ENCODE measurements at regions not wholly inside any gene's neighbourhood (a gene's known extent, or its start where the extent isn't known, plus 50 kb on each side); places are given as distances from the start of the nearest gene placed in this dataset.

GRCh38 chr11:110774138-110775014 is 62.1 kb upstream of the ARHGAP20 start:
- H3K27me3 ChIP-seq (ENCODE audit: control insufficient read depth in 1 of 2, insufficient read depth in 2 of 2, low read length in 2 of 2), result no peaks in the 10 kb centered on the region
- no peaks in the 10 kb centered on the region for H3K9me3 ChIP-seq (ENCODE audit: control insufficient read depth in 1 of 2, low read length in 2 of 2)
- H3K27ac ChIP-seq (ENCODE audit: low read depth, low read length), result no peak overlapping the region
- H3K9ac ChIP-seq (ENCODE audit: low read depth in 1 of 2, low read length in 2 of 2), result no peak overlapping the region
- no peaks in the 10 kb centered on the region for H3K36me3 ChIP-seq (ENCODE audit: control insufficient read depth in 1 of 2, insufficient read depth in 2 of 2, low read length in 2 of 2)
- H3K4me1 ChIP-seq (ENCODE audit: control insufficient read depth in 1 of 2, insufficient read depth in 2 of 2, low read length in 2 of 2), result no peaks in the 10 kb centered on the region
- no peak overlapping the region for H3K4me3 ChIP-seq (ENCODE audit: low read depth in 1 of 2, low read length in 2 of 2)

- Histone ChIP-seq H3K27me3 (ENCODE audit: control insufficient read depth in 1 of 2, insufficient read depth in 2 of 2, low read length in 2 of 2) (no peaks in the 10 kb centered on the region), H3K9me3 (ENCODE audit: control insufficient read depth in 1 of 2, low read length in 2 of 2) (no peaks in the 10 kb centered on the region), H3K36me3 (ENCODE audit: control insufficient read depth in 1 of 2, insufficient read depth in 2 of 2, low read length in 2 of 2) (no peaks in the 10 kb centered on the region), H3K27ac (ENCODE audit: low read depth, low read length) (no peak overlapping the region), H3K9ac (ENCODE audit: low read depth in 1 of 2, low read length in 2 of 2) (no peak overlapping the region), H3K4me3 (ENCODE audit: low read depth in 1 of 2, low read length in 2 of 2) (no peak overlapping the region), H3K4me1 (ENCODE audit: control insufficient read depth in 1 of 2, insufficient read depth in 2 of 2, low read length in 2 of 2) (no peaks in the 10 kb centered on the region)
Measured at GRCh38 chr11:110773442-110773841, 61.2 kb upstream of the ARHGAP20 start.

GRCh38 chr11:110772863-110773262 is 60.6 kb upstream of the ARHGAP20 start:
- no peaks in the 10 kb centered on the region for H3K4me1 ChIP-seq (ENCODE audit: control insufficient read depth in 1 of 2, insufficient read depth in 2 of 2, low read length in 2 of 2)
- no peak overlapping the region for H3K27ac ChIP-seq (ENCODE audit: low read depth, low read length)
- H3K9ac ChIP-seq (ENCODE audit: low read depth in 1 of 2, low read length in 2 of 2), result no peak overlapping the region
- no peak overlapping the region for H3K4me3 ChIP-seq (ENCODE audit: low read depth in 1 of 2, low read length in 2 of 2)
- H3K27me3 ChIP-seq (ENCODE audit: control insufficient read depth in 1 of 2, insufficient read depth in 2 of 2, low read length in 2 of 2), result no peaks in the 10 kb centered on the region
- H3K9me3 ChIP-seq (ENCODE audit: control insufficient read depth in 1 of 2, low read length in 2 of 2), result no peaks in the 10 kb centered on the region
- no peaks in the 10 kb centered on the region for H3K36me3 ChIP-seq (ENCODE audit: control insufficient read depth in 1 of 2, insufficient read depth in 2 of 2, low read length in 2 of 2)

DNA sequence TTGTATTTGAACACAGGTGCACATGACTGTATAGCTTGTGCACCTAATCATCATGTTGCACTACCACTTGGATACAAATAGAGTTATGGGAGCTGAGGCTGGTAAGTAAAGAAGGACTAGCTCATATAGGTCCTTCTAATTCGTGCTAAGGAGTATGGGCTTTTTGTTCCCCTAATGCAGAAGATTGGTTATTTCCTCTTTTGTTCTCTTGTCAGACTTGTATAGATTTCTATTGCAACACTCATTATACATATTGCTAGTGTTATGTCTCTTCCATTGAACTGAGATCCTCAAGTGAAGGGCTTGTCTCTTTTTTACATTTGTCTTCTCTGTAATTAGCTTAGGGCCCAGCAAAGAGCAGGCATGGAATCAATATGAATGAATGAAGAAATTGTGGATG is 54.1 kb upstream of the ARHGAP20 start:
- Histone ChIP-seq H3K4me1 (ENCODE audit: control insufficient read depth in 1 of 2, insufficient read depth in 2 of 2, low read length in 2 of 2) (peaks cover 0 to 5% of the 10 kb centered on the region in 2 donors), H3K9me3 (ENCODE audit: control insufficient read depth in 1 of 2, low read length in 2 of 2) (no peaks in the 10 kb centered on the region), H3K4me3 (ENCODE audit: low read depth in 1 of 2, low read length in 2 of 2) (no peak overlapping the region), H3K9ac (ENCODE audit: low read depth in 1 of 2, low read length in 2 of 2) (no peak overlapping the region), H3K27ac (ENCODE audit: low read depth, low read length) (no peak overlapping the region), H3K36me3 (ENCODE audit: control insufficient read depth in 1 of 2, insufficient read depth in 2 of 2, low read length in 2 of 2) (no peaks in the 10 kb centered on the region), H3K27me3 (ENCODE audit: control insufficient read depth in 1 of 2, insufficient read depth in 2 of 2, low read length in 2 of 2) (no peaks in the 10 kb centered on the region)

DNA sequence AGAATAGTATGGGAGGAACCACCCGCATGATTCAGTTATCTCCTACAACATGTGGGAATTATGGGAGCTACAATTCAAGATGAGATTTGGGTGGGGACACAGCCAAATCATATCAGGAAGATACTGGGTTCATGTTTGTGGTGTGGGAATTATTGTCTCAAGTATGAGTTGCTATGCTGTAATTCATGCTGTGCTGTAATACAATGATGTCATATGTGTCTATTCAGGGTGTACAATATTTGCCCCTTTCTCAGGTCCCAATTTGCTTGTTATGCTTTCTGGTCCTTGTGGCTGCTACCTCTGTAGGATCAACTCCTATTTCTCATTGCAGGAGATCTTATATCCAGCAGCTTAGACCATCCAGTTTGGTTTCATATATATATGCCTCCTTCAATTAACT is 52.2 kb upstream of the ARHGAP20 start:
- no peak overlapping the region for H3K9ac ChIP-seq (ENCODE audit: low read depth in 1 of 2, low read length in 2 of 2)
- no peaks in the 10 kb centered on the region for H3K9me3 ChIP-seq (ENCODE audit: control insufficient read depth in 1 of 2, low read length in 2 of 2)
- no peaks in the 10 kb centered on the region for H3K36me3 ChIP-seq (ENCODE audit: control insufficient read depth in 1 of 2, insufficient read depth in 2 of 2, low read length in 2 of 2)
- H3K4me1 ChIP-seq (ENCODE audit: control insufficient read depth in 1 of 2, insufficient read depth in 2 of 2, low read length in 2 of 2), result peaks cover 3 to 5% of the 10 kb centered on the region in 2 donors
- no peaks in the 10 kb centered on the region for H3K27me3 ChIP-seq (ENCODE audit: control insufficient read depth in 1 of 2, insufficient read depth in 2 of 2, low read length in 2 of 2)
- no peak overlapping the region for H3K27ac ChIP-seq (ENCODE audit: low read depth, low read length)
- no peak overlapping the region for H3K4me3 ChIP-seq (ENCODE audit: low read depth in 1 of 2, low read length in 2 of 2)

- no peak overlapping the region for H3K27ac ChIP-seq (ENCODE audit: low read depth, low read length)
- no peaks in the 10 kb centered on the region for H3K27me3 ChIP-seq (ENCODE audit: control insufficient read depth in 1 of 2, insufficient read depth in 2 of 2, low read length in 2 of 2)
- peaks cover 3 to 5% of the 10 kb centered on the region in 2 donors for H3K4me1 ChIP-seq (ENCODE audit: control insufficient read depth in 1 of 2, insufficient read depth in 2 of 2, low read length in 2 of 2)
- no peak overlapping the region for H3K4me3 ChIP-seq (ENCODE audit: low read depth in 1 of 2, low read length in 2 of 2)
- no peaks in the 10 kb centered on the region for H3K36me3 ChIP-seq (ENCODE audit: control insufficient read depth in 1 of 2, insufficient read depth in 2 of 2, low read length in 2 of 2)
- H3K9ac ChIP-seq (ENCODE audit: low read depth in 1 of 2, low read length in 2 of 2), result no peak overlapping the region
- no peaks in the 10 kb centered on the region for H3K9me3 ChIP-seq (ENCODE audit: control insufficient read depth in 1 of 2, low read length in 2 of 2)
Measured at GRCh38 chr11:110763249-110764011, 51.2 kb upstream of the ARHGAP20 start.

DNA sequence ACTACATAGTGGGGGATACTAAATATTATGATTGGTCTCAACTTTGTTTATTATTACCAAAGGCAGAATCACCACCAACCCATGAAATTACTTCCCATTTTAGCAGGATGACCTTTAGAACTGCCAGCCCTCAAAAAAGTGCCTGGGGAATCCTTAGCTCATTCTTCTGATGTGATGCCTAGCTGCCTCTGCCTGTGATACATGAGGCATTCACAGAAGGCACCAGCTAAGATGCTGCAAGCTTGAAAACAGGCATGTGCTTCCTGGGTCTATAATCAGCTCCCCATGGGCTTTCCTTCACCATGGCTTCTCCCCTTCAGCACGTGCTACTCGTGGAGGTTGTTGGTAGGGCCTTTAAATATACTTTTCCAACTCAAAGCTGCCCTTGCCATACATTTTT is 50.4 kb upstream of the ARHGAP20 start:
- H3K4me1 ChIP-seq (ENCODE audit: control insufficient read depth in 1 of 2, insufficient read depth in 2 of 2, low read length in 2 of 2), result peaks cover 3 to 5% of the 10 kb centered on the region in 2 donors
- no peaks in the 10 kb centered on the region for H3K36me3 ChIP-seq (ENCODE audit: control insufficient read depth in 1 of 2, insufficient read depth in 2 of 2, low read length in 2 of 2)
- no peak overlapping the region for H3K4me3 ChIP-seq (ENCODE audit: low read depth in 1 of 2, low read length in 2 of 2)
- no peaks in the 10 kb centered on the region for H3K9me3 ChIP-seq (ENCODE audit: control insufficient read depth in 1 of 2, low read length in 2 of 2)
- H3K27me3 ChIP-seq (ENCODE audit: control insufficient read depth in 1 of 2, insufficient read depth in 2 of 2, low read length in 2 of 2), result no peaks in the 10 kb centered on the region
- H3K9ac ChIP-seq (ENCODE audit: low read depth in 1 of 2, low read length in 2 of 2), result no peak overlapping the region
- H3K27ac ChIP-seq (ENCODE audit: low read depth, low read length), result no peak overlapping the region
